HG03439 (cell line): ENCODE measurements at regions not wholly inside any gene's neighbourhood (a gene's known extent, or its start where the extent isn't known, plus 50 kb on each side); places are given as distances from the start of the nearest gene placed in this dataset.
A peak's percentile ranks its signal among the peaks of the same experiment; 100 is the strongest.

Experiments
- ATAC-seq: cut with Tn5 transposase; IDR thresholded peaks from one replicate; pipeline ENCODE4 v1.9.1; 2021; ENCODE audit warnings: mild to moderate bottlenecking, moderate library complexity; ENCODE audit not compliant: unreplicated experiment

DNA sequence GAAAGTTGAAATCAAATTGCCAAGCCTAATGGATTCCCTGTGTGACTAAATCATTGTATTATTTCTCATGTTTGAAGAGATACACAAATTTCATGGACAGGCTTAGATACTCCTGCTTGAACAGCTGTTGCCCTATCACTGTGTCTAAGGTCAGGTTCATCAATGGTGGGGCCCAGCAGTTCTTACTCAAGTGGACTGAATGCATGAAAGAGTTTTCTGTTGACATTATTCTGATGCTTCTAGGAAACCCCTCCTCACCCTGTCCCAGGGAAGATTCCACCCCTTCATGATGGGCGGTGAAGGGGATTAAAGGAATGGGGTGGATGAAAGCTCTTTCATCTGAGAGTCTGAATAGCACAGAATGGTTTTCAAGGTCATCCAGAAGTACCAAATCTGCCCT, 148.8 kb downstream of the INO80D start:
- ATAC-seq, result no peak

- no peak for ATAC-seq
Observed at GRCh38 chr2:205936446-205936845, 149.5 kb downstream of the INO80D start.

- no peak for ATAC-seq
Observed at GRCh38 chr2:205934443-205934842, 151.5 kb downstream of the INO80D start.

- no peak for ATAC-seq
Observed at GRCh38 chr2:205932861-205933260, 153.1 kb downstream of the INO80D start.

DNA sequence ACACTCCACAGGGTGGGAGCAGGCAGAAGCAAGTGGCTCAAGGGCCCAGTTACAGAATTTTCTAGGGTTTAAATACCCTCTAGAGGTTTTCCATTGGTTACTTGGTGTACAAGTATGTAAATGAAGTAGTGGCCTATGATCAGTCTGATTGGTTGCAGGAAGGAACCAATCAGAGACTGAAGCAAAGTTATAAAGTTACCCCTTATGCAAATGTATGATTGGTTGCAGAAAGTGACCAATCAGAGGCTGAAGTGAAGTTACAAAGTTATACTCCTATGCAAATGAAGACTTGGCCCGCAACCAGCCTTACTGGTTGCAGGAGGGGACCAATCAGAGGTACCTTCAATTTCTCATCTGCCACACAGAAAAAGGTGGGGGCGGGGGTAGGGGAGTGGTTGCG, 154.6 kb downstream of the INO80D start:
- ATAC-seq, result no peak

GRCh38 chr2:205930209-205930608, 155.8 kb downstream of the INO80D start:
- ATAC-seq, result no peak

DNA sequence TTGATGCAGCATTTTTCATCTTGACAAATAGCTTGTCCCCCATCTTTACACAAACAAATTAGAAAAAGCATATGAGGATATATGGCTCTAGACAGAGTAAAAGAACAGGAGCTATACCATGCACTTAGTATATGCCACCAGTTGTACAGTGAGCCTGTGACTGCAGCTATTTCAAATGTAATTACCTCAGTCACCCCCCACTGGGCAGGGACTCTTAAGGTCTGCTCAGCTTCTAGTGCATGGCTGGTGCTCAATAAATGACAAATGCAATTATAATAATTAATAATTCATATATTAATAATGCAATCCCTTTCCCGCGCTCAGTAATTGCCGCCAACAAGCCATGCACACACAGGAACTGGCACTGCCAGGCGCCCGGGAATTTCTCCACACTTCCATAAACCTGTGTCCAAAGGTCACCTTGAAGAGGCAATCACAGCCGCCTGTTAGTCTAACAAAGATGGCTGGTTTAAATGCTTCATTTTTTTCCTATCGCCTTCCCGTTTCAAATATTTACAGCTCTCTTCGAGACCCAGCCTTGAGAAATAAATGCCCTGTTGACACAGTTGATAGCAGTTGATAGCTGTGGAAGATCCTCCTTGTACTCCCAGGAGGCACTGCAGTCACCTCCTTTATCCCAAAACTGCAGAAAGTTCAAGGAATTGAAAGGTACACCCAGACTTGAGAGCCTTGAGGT, 156.6 kb downstream of the INO80D start:
- ATAC-seq, result no peak

DNA sequence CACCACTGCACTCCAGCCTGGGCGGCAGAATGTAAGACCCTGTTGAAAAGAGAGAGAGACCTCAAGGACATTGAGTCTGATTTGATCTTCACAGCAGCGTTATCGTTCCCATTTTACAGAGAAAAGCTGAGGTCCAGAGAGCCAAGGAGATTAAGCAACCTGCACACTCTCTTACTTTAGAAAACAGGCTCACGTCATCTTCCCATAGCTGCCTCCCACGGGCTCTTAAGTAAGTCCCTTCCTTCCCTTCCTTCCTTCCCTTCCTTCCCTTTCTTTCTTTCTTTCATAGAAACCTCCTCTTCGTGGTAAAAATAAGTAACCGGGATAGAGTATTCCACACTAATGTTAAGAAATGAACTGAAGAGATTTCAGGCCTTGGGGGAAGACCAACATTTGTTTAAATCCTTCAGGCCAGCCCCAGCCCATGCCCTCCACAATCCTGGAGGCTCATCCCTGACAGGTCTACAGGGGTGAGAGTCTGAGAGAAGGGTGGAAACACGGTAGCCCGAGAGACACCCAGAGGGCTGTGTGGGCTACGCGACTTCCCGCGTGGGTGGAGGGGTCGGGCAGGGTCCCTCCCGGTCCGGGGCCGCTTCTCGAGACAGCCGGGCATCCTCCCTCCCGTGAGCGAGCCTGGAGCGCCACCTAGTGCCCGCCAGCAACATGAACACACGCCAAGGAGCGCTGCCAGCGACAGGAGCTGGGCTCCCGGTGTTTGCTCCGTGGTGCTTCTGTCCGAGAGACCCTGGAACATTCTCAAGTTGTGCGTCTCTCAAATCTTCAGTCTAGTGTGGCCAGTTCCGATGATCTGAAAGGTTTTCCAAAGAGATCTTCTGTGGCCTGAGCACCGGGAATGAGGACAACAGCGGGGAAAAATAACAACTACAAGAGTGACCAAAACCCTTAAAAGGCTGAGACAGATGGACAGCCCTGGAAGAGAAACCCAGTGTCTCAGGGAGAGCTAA, 160.3 kb downstream of the INO80D start:
- peak; percentile 87 for ATAC-seq

- ATAC-seq, result no peak
Observed at GRCh38 chr2:205924676-205925075, 161.3 kb downstream of the INO80D start.

DNA sequence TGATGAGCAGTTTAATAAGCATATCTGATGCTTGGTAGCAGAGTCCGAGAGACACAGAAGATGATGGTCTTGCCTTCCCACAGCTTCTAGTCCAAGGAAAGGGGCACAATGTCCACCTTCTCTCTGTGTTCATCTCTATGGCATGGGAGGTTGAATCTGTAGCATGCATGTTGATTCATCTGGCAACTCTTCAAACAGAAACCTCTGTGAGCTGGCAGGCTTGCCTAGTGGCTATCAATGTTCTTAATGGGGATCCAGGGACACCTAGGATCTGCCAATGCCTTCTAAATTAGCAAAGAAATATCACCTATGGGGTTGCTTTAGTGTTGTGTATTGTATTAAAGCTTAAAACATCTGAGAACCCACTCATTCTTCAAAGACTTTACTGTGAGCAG, 170.8 kb downstream of the INO80D start:
- ATAC-seq, result no peak

DNA sequence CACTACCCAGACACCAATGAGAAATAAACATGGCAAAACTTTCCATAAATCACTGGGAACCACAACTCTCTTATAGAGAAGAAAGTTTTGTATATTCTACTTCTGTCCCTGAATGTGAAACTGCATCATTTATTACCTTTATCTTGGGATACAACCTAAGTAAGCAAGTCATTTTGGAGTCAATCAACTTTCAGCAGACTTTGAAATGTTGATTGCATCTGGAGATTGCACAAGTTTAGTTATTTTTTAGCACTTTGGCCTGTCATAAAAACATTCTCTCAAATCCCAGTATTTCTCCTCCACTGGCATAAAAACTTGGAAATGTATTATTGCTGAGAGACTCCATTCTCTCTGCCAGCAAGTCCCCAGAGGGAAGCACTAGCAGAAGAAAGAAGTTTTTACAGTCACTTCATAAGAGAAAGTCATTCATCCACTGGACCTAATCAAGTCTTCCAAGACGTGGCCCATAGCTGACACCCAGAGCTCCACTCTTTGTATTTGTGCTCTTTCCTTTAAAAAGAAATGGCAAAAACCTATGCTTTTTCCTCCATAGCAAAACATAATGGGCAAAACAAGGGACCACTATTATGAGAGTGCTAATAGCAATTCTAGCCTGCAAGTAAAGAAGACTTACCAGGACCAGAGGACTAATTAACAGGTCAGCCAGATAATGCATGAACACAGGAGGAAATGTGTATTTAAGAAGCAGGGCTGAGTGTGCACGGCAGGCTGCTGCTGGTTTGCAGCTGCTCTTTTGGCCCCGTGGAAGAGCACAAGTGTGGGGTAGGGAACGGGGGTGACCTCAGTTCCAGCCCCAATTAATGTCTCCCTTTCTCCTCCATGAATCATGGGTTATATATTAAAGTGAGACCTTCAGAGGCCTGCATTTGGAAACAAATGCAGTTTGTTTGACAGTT, 171.5 kb downstream of the INO80D start:
- ATAC-seq, result no peak

- no peak for ATAC-seq
Observed at GRCh38 chr2:205913668-205914067, 172.3 kb downstream of the INO80D start.

DNA sequence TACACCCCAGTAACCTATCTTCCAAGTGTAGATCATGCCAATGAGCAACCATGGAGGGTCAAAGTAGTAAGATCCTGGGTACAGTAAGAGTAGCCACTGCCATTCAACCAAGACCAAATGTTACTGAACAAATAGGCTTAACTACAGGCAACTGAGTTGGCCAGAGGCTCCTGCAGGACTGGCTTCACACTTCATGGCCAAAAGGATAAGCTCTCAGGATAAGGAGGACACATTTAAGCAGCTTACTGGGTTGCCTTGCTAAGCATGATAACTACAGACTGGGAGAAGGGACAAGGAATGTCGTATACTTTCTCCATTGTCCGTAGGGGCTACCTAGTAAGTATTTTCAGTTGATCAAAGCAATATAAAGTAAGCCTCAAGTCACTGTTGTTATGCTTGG, 174.7 kb downstream of the INO80D start:
- no peak for ATAC-seq

GRCh38 chr2:205909184-205909572, 176.8 kb downstream of the INO80D start:
- no peak for ATAC-seq

DNA sequence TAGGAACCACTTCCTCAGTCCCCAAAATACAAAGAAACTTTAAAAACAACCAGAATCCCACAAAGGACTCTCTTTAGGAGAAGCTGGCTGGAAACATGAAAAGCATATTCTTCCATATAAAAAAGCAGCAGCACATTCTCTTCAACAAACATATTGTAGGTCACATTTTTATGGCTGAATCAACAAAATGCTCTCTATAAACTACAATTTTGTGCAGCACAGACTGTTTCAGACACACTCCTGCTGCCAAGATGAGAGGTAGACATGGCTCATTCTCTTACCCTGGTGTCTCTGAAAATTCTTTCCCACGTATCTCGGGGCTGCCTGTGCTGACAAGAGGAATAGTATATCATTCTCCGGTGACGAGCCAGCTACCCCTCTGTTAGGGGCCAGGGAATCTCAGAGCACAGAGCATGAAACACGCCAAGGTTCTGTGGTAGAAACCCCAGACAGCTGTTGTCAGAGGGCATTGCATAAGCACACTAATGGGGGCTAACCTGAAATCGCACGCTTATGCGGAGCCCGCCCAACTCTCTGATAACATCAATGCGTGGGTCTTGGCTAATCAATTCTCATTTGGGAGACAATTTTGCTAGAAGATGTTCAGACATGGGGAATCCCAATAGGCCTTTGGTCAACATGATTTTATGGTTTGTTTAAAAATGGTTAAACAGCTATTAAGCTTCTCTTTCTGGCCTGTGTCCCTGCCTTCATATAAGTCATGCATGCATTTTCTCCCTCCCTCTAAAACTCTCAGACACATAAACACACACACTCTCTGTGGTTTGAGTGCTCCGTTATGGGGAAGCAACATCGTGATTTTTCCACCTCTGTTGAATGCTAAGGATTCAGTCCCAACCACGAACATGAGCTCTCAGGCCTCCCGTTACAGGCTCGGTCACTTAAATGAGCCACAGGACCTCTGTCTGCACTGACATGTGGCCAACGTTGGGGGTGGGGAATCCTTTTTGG, 177.5 kb downstream of the INO80D start:
- ATAC-seq, result no peak

DNA sequence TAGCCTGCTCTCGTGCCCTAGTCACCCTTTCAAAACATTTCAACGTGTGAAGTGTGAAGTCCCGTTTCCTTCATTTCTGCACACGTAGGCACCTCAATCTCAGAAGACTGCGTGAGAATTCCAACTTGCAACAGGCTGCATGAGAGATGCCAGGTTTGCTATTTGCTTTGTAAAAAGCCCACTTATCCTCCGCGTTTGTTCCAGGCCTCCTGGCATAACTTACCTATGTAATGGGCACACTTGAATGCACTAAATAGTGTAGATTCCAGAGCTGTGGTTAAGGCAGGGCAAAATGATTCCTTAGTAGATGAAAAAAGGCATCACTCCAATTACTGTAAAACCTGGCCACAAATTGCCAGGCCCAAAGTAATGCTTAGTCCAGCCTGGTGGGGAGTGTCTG, 179.6 kb downstream of the INO80D start:
- ATAC-seq, result no peak

- no peak for ATAC-seq
Observed at GRCh38 chr2:205905576-205905975, 180.4 kb downstream of the INO80D start.

DNA sequence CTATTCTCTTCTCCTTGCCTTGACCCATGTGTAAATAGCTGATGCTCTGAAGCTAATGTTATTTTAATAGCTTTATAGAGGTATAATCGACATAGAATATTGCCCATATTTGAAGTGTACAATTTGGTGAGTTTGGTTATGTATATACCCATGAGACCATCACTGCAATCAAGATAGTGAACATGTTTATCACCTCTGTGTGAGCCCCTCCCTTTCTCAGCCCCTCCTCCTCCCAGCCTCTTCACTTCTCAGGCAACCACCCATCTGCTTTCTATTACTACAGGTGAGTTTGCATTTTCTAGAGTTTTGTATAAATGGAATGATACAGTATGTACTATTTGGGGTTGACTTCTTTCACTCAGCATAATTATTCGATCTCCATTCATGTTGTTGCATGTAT, 181.1 kb downstream of the INO80D start:
- no peak for ATAC-seq

- no peak for ATAC-seq
Observed at GRCh38 chr2:205903549-205904129, 182.3 kb downstream of the INO80D start.

DNA sequence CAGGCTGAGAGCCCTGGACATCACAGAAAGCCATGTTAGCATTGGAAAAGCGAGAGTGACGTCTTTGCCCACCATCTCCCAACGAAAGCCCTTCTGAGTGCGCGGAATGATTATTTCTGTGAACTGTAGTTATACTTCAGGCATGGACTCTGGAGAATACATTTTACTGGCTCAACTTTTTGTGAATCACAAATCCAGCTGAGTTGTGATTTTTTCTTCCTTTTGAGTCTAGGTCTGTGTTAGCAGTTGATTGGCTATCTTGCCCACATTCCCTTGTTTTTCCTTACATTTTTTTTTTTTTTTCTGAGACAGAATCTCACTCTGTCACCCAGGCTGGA, 183.1 kb downstream of the INO80D start:
- no peak for ATAC-seq
